Activated CD4-positive, CD25-positive, alpha-beta regulatory T cell treated with anti-CD3 and anti-CD28 coated beads, Interleukin-2, amount 50 U/mL, for 16 hours (primary cell): ENCODE measurements at regions not wholly inside any gene's neighbourhood (a gene's known extent, or its start where the extent isn't known, plus 50 kb on each side); places are given as distances from the start of the nearest gene placed in this dataset.
"Not testable (repeated sequence)": the region's sequence is repeated elsewhere in the genome, so short reads cannot be mapped to it uniquely, and the experiment has no call there.

Experiments
- DNase-seq: peaks from one replicate; pipeline ENCODE4 v3.0.0-alpha.2; 2020; ENCODE audit warnings: low read depth, low spot score

- not testable (repeated sequence) for DNase-seq
Observed at GRCh38 chr5:119299242-119299614, 56.6 kb upstream of the TNFAIP8 start.

DNA sequence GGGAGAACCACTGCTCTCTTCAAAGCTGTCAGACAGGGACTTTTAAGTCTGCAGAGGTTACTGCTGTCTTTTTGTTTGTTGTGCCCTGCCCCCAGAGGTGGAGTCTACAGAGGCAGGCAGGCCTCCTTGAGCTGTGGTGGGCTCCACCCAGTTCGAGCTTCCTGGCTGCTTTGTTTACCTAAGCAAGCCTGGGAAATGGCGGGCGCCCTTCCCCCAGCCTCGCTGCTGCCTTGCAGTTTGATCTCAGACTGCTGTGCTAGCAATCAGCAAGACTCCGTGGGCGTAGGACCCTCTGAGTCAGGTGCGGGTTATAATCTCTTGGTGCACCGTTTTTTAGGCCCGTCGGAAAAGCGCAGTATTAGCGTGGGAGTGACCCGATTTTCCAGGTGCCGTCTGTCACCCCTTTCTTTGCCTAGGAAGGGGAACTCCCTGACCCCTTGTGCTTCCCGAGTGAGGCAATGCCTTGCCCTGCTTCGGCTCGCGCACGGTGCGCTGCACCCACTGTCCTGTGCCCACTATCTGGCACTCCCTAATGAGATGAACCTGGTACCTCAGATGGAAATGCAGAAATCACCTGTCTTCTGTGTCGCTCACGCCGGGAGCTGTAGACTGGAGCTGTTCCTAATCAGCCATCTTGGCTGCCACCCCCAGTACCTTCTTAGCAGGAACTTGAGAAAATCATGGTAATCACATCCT, 56.1 kb upstream of the TNFAIP8 start:
- DNase-seq = peak; percentile 69

DNA sequence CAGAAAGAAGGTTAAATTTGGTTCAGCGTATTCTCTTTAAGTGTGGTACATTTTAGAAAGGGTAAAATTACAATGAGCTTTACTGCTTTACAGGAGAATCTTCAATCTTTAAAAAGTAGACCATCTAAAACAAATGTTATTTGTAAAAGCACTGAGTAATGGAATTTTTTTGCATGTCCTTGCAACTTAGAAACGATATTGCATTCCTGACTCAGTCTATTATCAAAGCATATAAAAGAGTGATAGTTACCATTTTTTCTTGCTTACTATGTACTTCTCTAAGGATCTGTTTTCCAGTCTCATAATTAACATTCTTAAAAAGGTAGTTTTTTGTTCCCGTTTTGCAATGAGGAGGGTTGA, 55.5 kb upstream of the TNFAIP8 start:
- DNase-seq = no peak

DNA sequence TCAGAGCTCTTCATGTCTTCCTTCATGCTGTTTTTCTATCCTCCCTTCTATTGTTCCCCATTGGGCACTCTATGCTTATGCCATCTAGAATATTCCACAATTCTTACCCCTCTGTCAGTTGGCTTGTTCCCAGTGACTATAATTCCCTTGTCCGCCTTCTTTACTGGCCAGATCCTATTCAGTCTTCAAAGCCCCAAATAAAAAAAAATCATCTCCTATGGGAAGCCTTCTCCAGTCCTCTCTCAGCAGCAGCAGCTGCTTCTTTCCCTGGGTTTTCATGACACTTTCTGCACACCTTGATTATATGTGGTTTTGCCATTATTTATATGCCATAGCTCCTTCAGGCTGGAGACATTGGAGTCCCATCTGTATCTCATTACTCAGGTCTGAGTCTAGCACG, 54.6 kb upstream of the TNFAIP8 start:
- no peak for DNase-seq

- no peak for DNase-seq
Observed at GRCh38 chr5:119301906-119302305, 53.9 kb upstream of the TNFAIP8 start.

DNA sequence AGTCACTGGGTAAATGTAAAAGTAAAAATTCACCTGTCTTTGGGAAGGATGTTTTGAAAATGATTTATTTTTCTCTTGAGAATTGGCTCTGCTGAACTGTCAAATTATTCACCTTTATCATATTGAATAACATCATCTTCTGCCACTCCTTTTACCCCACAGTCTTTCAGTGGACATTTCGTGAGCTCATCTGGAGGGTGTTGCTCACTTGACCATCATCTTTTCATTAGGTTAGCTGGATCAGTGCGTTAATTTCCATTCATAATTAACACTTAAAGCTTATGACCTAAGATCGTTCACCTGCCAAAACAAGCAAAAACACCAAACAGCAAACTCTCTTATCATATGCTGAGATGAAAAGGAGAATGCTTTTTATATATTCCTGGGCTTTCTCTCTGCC, 53.4 kb upstream of the TNFAIP8 start:
- DNase-seq = no peak

DNA sequence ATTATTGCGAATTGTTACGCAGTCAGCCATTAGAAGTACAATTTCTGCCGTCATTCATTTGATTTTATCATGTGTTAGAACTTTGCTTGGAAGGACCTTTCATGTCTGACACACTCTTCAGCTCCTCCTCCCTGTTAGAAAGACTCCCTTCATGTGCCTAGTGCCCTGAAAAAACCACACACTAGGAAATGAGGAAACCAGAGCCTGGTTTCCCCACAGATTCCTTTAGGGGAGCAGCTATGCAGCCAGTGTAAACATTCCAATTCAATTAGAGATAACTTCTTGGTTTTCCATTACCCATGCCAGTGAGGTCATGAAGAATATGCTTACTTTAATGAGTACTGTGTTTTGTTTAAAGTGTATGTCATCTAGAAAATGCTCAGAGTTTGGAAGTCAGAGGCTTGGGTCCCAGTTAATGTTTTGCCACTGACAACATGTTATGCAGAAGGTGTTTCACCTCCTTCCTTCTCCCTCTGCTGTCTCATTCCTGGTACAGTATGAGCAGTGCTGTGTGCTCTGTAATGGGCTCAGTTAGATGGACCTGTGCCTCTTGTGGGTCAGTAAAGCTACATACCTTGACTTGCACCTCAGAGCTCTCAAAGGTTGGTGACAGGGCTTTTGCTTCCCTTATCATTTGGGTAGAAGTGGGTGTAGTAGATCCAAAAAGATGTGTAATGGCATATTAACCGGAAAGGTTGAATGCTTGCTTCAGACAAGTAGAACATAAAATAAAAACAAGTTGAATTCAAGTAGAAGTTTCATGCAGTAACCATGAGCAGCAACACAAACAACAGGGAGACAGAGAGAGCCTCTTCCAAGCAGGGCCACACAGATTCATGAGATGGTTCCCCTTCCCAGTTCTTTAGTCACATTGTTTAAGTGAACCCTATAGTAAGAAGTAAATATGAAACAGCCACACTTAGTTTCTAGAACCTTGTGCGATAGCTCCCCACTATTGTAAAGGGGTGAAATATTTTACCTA, 52.6 kb upstream of the TNFAIP8 start:
- no peak for DNase-seq

DNA sequence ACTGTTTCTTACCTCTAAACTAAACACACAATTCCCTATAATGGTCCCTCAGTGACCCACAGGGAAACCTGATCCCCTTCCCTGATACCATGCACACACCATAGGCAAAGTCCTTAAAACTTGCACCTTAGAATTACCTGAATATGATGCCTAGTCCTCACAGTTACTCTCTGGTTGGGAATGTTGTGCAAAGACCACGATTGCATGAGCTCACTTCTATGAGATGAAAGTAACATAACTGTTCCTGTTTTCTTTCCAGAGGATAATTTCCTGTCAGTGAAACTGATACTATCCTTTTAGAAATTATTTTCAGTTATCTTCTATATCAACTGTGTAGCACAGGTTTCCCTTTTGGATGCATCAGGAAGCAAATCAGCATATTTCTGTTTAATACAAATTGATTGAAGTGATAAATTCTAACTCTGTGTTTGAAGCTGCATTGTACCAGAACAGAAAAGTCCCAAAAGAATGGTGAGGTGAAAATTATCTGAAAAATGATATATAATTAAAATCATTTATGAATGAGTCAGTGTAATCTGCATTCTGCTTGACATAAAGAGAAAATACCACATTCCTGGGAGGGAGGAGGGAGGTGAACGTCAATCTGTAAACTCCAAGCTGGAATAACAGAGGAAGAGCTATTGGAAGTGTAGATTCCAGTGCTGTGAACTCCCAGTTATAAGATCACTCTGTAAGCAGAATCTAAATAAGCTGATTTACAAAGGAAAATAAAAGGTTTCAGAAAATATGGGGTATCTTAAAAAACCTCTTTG, 51.2 kb upstream of the TNFAIP8 start:
- no peak for DNase-seq
